ENCODE measurements at regions not wholly inside any gene's neighbourhood (a gene's known extent, or its start where the extent isn't known, plus 50 kb on each side); places are given as distances from the start of the nearest gene placed in this dataset.

DNA sequence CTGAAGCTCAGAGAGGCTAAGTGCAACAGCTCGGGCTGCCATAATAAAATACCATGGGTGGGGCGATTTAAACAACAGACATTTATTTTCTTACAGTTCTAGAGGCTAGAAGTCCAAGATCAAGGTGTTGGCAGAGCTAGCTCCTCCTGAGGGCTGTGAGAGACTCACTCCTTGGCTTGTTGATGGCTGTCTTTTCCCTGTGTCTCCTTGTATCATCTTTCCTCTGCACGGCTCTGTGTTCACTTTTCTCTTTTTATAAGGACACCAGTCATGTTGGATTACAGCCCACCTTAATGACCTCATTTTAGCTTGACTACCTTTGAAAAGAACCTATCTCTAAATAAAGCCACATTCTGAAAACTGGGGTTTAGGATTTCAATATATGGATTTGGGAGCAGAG, 129.7 kb downstream of the RPL22L1 start:
- TF ChIP-seq EZH2phosphoT487 (IDR thresholded peaks at IDR 0.05; ENCODE audit: borderline replicate concordance) = no peak
- TF ChIP-seq, protein P1, sequence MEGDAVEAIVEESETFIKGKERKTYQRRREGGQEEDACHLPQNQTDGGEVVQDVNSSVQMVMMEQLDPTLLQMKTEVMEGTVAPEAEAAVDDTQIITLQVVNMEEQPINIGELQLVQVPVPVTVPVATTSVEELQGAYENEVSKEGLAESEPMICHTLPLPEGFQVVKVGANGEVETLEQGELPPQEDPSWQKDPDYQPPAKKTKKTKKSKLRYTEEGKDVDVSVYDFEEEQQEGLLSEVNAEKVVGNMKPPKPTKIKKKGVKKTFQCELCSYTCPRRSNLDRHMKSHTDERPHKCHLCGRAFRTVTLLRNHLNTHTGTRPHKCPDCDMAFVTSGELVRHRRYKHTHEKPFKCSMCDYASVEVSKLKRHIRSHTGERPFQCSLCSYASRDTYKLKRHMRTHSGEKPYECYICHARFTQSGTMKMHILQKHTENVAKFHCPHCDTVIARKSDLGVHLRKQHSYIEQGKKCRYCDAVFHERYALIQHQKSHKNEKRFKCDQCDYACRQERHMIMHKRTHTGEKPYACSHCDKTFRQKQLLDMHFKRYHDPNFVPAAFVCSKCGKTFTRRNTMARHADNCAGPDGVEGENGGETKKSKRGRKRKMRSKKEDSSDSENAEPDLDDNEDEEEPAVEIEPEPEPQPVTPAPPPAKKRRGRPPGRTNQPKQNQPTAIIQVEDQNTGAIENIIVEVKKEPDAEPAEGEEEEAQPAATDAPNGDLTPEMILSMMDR (conservative IDR thresholded peaks at IDR 0.05; ENCODE audit: low read length) = no peak
